Fibroblast of lung (primary cell): ENCODE measurements at regions not wholly inside any gene's neighbourhood (a gene's known extent, or its start where the extent isn't known, plus 50 kb on each side); places are given as distances from the start of the nearest gene placed in this dataset.

ENCODE experiments used
- DNase-seq, 2 donors: peaks; one replicate each; pipeline versions ENCODE4 v3.0.0 to v3.0.0-alpha.2; 2010; ENCODE audit warnings: low read depth in 2 of 2
- H2AFZ ChIP-seq: 2 replicates; pipeline ENCODE4 v1.5.1; 2012; ENCODE audit warnings: low read length, control low read depth, inconsistent platforms
- H3K27ac ChIP-seq: 2 replicates; pipeline ENCODE4 v1.5.1; 2011; ENCODE audit warnings: low read length, control low read depth; ENCODE audit not compliant: insufficient read depth
- H3K27me3 ChIP-seq: 2 replicates; pipeline ENCODE4 v1.5.1; 2011; ENCODE audit warnings: mild to moderate bottlenecking, low read length; ENCODE audit not compliant: control insufficient read depth, insufficient read depth
- H3K36me3 ChIP-seq: 2 replicates; pipeline ENCODE4 v1.5.1; 2011; ENCODE audit warnings: low read length; ENCODE audit not compliant: control insufficient read depth, insufficient read depth
- H3K4me1 ChIP-seq: 2 replicates; pipeline ENCODE4 v1.5.1; 2011; ENCODE audit warnings: low read length; ENCODE audit not compliant: control insufficient read depth, insufficient read depth; ENCODE audit errors: extremely low read depth
- H3K4me2 ChIP-seq: 2 replicates; pipeline ENCODE4 v1.5.1; 2011; ENCODE audit warnings: low read length, control low read depth; ENCODE audit not compliant: insufficient read depth; ENCODE audit errors: extremely low read depth
- H3K4me3 ChIP-seq, 4 experiments: fragments of 200-600 bp in 1 of 4; sonication (generic) in 1 of 4; replicated peaks in 1 of 4; 2 replicates each; pipeline ENCODE4 v1.5.1; 2011 to 2016; ENCODE audit warnings: low read length in 4 of 4, low read depth in 3 of 4, mild to moderate bottlenecking in 3 of 4, control low read depth in 2 of 4, inconsistent platforms in 1 of 4, mixed read lengths in 1 of 4; ENCODE audit not compliant: insufficient read depth in 1 of 4; ENCODE audit errors: control extremely low read depth in 1 of 4
- H3K79me2 ChIP-seq: 2 replicates; pipeline ENCODE4 v1.5.1; 2012; ENCODE audit warnings: mild to moderate bottlenecking, low read length, inconsistent platforms; ENCODE audit not compliant: control insufficient read depth, insufficient read depth
- H3K9ac ChIP-seq: 2 replicates; pipeline ENCODE4 v1.5.1; 2011; ENCODE audit warnings: mild to moderate bottlenecking, low read length, control low read depth; ENCODE audit not compliant: insufficient read depth
- H3K9me3 ChIP-seq: 2 replicates; pipeline ENCODE4 v1.5.1; 2012; ENCODE audit warnings: low read depth, low read length; ENCODE audit not compliant: control insufficient read depth, insufficient read depth
- H4K20me1 ChIP-seq: 2 replicates; pipeline ENCODE4 v1.5.1; 2011; ENCODE audit warnings: low read length; ENCODE audit not compliant: control insufficient read depth, insufficient read depth; ENCODE audit errors: extremely low read depth
- CTCF ChIP-seq, 2 donors: IDR thresholded peaks in 1 of 2; conservative IDR thresholded peaks in 1 of 2; 1 replicate in 1 of 2; 2 replicates in 1 of 2; pipeline ENCODE4 v1.5.1; 2011 to 2012; ENCODE audit warnings: low read length in 2 of 2, control low read depth in 1 of 2, inconsistent platforms in 1 of 2, low read depth in 1 of 2, mild to moderate bottlenecking in 1 of 2
- EZH2 ChIP-seq: IDR thresholded peaks from 2 replicates; pipeline ENCODE4 v1.5.1; 2012; ENCODE audit warnings: low read length, control low read depth, mild to moderate bottlenecking; ENCODE audit errors: missing control alignments

DNA sequence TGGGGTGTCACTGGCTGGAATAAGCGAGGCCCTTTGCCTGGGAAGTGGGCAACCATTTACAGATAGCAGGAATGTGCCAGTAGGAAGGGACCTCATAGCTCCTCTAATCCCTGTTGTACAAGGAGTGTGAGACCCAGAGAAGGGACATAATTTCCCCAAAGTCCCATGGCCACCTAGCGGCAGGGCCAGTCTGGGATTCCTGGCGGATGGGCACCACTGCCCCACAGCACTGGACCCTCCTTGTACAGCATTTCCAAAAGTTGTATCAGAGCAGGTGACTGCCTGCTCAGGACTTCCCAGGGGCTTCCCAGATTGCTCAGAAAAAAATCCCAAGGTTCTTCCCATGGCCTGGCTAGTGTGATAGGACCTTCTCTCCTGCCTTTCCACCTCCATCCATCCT is 185.8 kb downstream of the GLI2 start:
- Histone ChIP-seq H3K4me1 (peaks cover 15% of the 10 kb centered on the region), H3K79me2 (peaks cover 5% of the 10 kb centered on the region), H3K9ac (no peak overlapping the region), H2AFZ (no peak overlapping the region), H3K36me3 (peaks cover 2% of the 10 kb centered on the region), H3K27ac (no peak overlapping the region), H3K9me3 (no peaks in the 10 kb centered on the region), H3K4me3 (no peak overlapping the region), H4K20me1 (no peaks in the 10 kb centered on the region), H3K27me3 (no peaks in the 10 kb centered on the region), H3K4me2 (no peak overlapping the region)
- no peak for DNase-seq
- TF ChIP-seq EZH2 = no peak
- TF ChIP-seq CTCF (conservative IDR thresholded peaks at IDR 0.05 in 1 of 2, IDR thresholded peaks at IDR 0.05 in 1 of 2; ENCODE audit: low read depth in 1 of 2, low read length in 2 of 2) = no peak

- Histone ChIP-seq H3K4me1 (peaks cover 6% of the 10 kb centered on the region), H3K79me2 (peaks cover 2% of the 10 kb centered on the region), H3K4me2 (no peak overlapping the region)
Measured at GRCh38 chr2:120922571-120923332, 187.1 kb downstream of the GLI2 start.

DNA sequence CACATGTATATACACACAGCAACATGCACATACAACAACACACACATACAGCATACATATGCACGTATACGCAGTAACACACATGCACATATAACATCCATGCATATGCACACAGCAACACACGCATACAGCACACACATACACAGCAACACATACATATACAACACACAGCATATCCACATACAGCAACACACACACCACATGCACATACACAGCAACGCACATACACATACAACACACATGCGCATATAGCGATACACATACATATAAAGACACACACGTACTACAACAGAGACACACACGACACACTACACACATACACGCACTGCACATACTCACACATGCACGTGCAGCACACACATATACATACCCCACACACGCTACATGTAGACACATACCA is 187.8 kb downstream of the GLI2 start:
- no peak for DNase-seq
- Histone ChIP-seq H3K4me2 (no peak overlapping the region), H3K79me2 (peaks cover 2% of the 10 kb centered on the region), H3K27ac (no peak overlapping the region), H2AFZ (no peak overlapping the region), H3K4me3 (no peak overlapping the region), H3K9ac (no peak overlapping the region), H3K27me3 (no peaks in the 10 kb centered on the region), H3K4me1 (peaks cover 5% of the 10 kb centered on the region), H4K20me1 (no peaks in the 10 kb centered on the region), H3K36me3 (peaks cover 5% of the 10 kb centered on the region), H3K9me3 (no peaks in the 10 kb centered on the region)
- TF ChIP-seq EZH2 (no peak), CTCF (conservative IDR thresholded peaks at IDR 0.05 in 1 of 2, IDR thresholded peaks at IDR 0.05 in 1 of 2; ENCODE audit: low read depth in 1 of 2, low read length in 2 of 2) (no peak)

More at GRCh38 chr2:120922571-120923332, 187.1 kb downstream of the GLI2 start:
- no peak for DNase-seq
- Histone ChIP-seq H3K9me3 (no peaks in the 10 kb centered on the region), H3K27ac (no peak overlapping the region), H4K20me1 (no peaks in the 10 kb centered on the region), H3K9ac (no peak overlapping the region), H3K4me3 (no peak overlapping the region), H3K36me3 (peaks cover 2% of the 10 kb centered on the region), H3K27me3 (no peaks in the 10 kb centered on the region), H2AFZ (no peak overlapping the region)
- TF ChIP-seq CTCF (conservative IDR thresholded peaks at IDR 0.05 in 1 of 2, IDR thresholded peaks at IDR 0.05 in 1 of 2; ENCODE audit: low read depth in 1 of 2, low read length in 2 of 2) = no peak
- TF ChIP-seq EZH2 = no peak
